ENCODE measurements at regions not wholly inside any gene's neighbourhood (a gene's known extent, or its start where the extent isn't known, plus 50 kb on each side); places are given as distances from the start of the nearest gene placed in this dataset.
"Not testable (repeated sequence)": the region's sequence is repeated elsewhere in the genome, so short reads cannot be mapped to it uniquely, and the experiment has no call there.

- H3K36me3 Mint-ChIP-seq (ENCODE audit: low read depth); H3K4me1 Mint-ChIP-seq; DNase-seq; H3K4me3 Mint-ChIP-seq; POLR2A ChIA-PET; H3K27me3 Mint-ChIP-seq; H3K9me3 Mint-ChIP-seq; H3K27ac Mint-ChIP-seq; CTCF ChIA-PET: not testable (repeated sequence)
Observed at GRCh38 chrY:12391655-12392559, 309.1 kb upstream of the USP9Y start.

GRCh38 chrY:12393190-12393589 is 307.8 kb upstream of the USP9Y start:
- ChIA-PET POLR2A (no interaction called here), CTCF (no interaction called here)
- no peaks in the 10 kb centered on the region for H3K36me3 Mint-ChIP-seq (ENCODE audit: low read depth)

GRCh38 chrY:12395381-12396120 is 305.5 kb upstream of the USP9Y start:
- H3K36me3 Mint-ChIP-seq (ENCODE audit: low read depth); CTCF ChIA-PET: not testable (repeated sequence)

More at GRCh38 chrY:12393190-12393589, 307.8 kb upstream of the USP9Y start:
- no peaks in the 10 kb centered on the region for H3K27me3 Mint-ChIP-seq
- H3K9me3 Mint-ChIP-seq: no peaks in the 10 kb centered on the region
- H3K27ac Mint-ChIP-seq: no peak overlapping the region
- H3K4me3 Mint-ChIP-seq: no peak overlapping the region
- no peaks in the 10 kb centered on the region for H3K4me1 Mint-ChIP-seq
- DNase-seq: no peak

GRCh38 chrY:12403916-12404315 is 297.1 kb upstream of the USP9Y start:
- Mint-ChIP-seq H3K27ac (no peak overlapping the region), H3K9me3 (no peaks in the 10 kb centered on the region), H3K4me1 (no peaks in the 10 kb centered on the region), H3K27me3 (no peaks in the 10 kb centered on the region), H3K4me3 (no peak overlapping the region), H3K36me3 (ENCODE audit: low read depth) (no peaks in the 10 kb centered on the region)
- POLR2A ChIA-PET: no interaction called here
- DNase-seq: no peak
- CTCF ChIA-PET: no interaction called here

More at GRCh38 chrY:12395381-12396120, 305.5 kb upstream of the USP9Y start:
- H3K27me3 Mint-ChIP-seq, POLR2A ChIA-PET, H3K4me1 Mint-ChIP-seq, H3K4me3 Mint-ChIP-seq, H3K9me3 Mint-ChIP-seq, H3K27ac Mint-ChIP-seq, DNase-seq: not testable (repeated sequence)

GRCh38 chrY:12408236-12408635 is 292.8 kb upstream of the USP9Y start:
- Mint-ChIP-seq H3K27me3 (no peaks in the 10 kb centered on the region), H3K4me3 (no peak overlapping the region)

GRCh38 chrY:12410696-12411095 is 290.3 kb upstream of the USP9Y start:
- H3K4me1 Mint-ChIP-seq: no peaks in the 10 kb centered on the region
- ChIA-PET CTCF (no interaction called here), POLR2A (no interaction called here)
- no peaks in the 10 kb centered on the region for H3K9me3 Mint-ChIP-seq
- H3K27ac Mint-ChIP-seq: no peak overlapping the region
- no peak for DNase-seq
- H3K27me3 Mint-ChIP-seq: no peaks in the 10 kb centered on the region
- no peaks in the 10 kb centered on the region for H3K36me3 Mint-ChIP-seq (ENCODE audit: low read depth)
- H3K4me3 Mint-ChIP-seq: no peak overlapping the region

More at GRCh38 chrY:12408236-12408635, 292.8 kb upstream of the USP9Y start:
- Mint-ChIP-seq H3K9me3 (no peaks in the 10 kb centered on the region), H3K4me1 (no peaks in the 10 kb centered on the region), H3K27ac (no peak overlapping the region), H3K36me3 (ENCODE audit: low read depth) (no peaks in the 10 kb centered on the region)
- DNase-seq: no peak
- ChIA-PET CTCF (no interaction called here), POLR2A (no interaction called here)

- ChIA-PET CTCF (no interaction called here), POLR2A (interaction anchor here (0.9 kb wide), 1 partner anchor 19 kb away, joined by 3 read pairs; no protein-coding TSS in a partner anchor)
- Mint-ChIP-seq H3K36me3 (ENCODE audit: low read depth) (no peaks in the 10 kb centered on the region), H3K9me3 (no peaks in the 10 kb centered on the region), H3K27ac (no peak overlapping the region), H3K4me3 (no peak overlapping the region), H3K4me1 (no peaks in the 10 kb centered on the region), H3K27me3 (no peaks in the 10 kb centered on the region)
- no peak for DNase-seq
Observed at GRCh38 chrY:12421072-12421787, 279.8 kb upstream of the USP9Y start.

- ChIA-PET CTCF (interaction anchor here (0.5 kb wide), 1 partner anchor 453 kb away, joined by 3 read pairs; no protein-coding TSS in a partner anchor), POLR2A (interaction anchor here (0.9 kb wide), 1 partner anchor 19 kb away, joined by 3 read pairs; no protein-coding TSS in a partner anchor)
- H3K4me3 Mint-ChIP-seq: no peak overlapping the region
- no peaks in the 10 kb centered on the region for H3K9me3 Mint-ChIP-seq
- no peaks in the 10 kb centered on the region for H3K27me3 Mint-ChIP-seq
- H3K4me1 Mint-ChIP-seq: no peaks in the 10 kb centered on the region
- H3K27ac Mint-ChIP-seq: no peak overlapping the region
- DNase-seq: no peak
- no peaks in the 10 kb centered on the region for H3K36me3 Mint-ChIP-seq (ENCODE audit: low read depth)
Observed at GRCh38 chrY:12421788-12422124, 279.3 kb upstream of the USP9Y start.

GRCh38 chrY:12422536-12422935 is 278.5 kb upstream of the USP9Y start:
- DNase-seq: no peak
- CTCF ChIA-PET: no interaction called here
- no peaks in the 10 kb centered on the region for H3K9me3 Mint-ChIP-seq
- H3K4me1 Mint-ChIP-seq: no peaks in the 10 kb centered on the region
- no peaks in the 10 kb centered on the region for H3K27me3 Mint-ChIP-seq
- H3K36me3 Mint-ChIP-seq (ENCODE audit: low read depth): no peaks in the 10 kb centered on the region
- POLR2A ChIA-PET: no interaction called here
- no peak overlapping the region for H3K27ac Mint-ChIP-seq
- no peak overlapping the region for H3K4me3 Mint-ChIP-seq

GRCh38 chrY:12423416-12424252 is 277.4 kb upstream of the USP9Y start:
- CTCF ChIA-PET: no interaction called here
- Mint-ChIP-seq H3K4me1 (no peaks in the 10 kb centered on the region), H3K36me3 (ENCODE audit: low read depth) (no peaks in the 10 kb centered on the region), H3K9me3 (no peaks in the 10 kb centered on the region), H3K27me3 (no peaks in the 10 kb centered on the region), H3K4me3 (no peak overlapping the region), H3K27ac (no peak overlapping the region)
- no peak for DNase-seq
- POLR2A ChIA-PET: no interaction called here

- no peak for DNase-seq
- H3K4me3 Mint-ChIP-seq: no peak overlapping the region
- H3K27me3 Mint-ChIP-seq: no peaks in the 10 kb centered on the region
- H3K27ac Mint-ChIP-seq: no peak overlapping the region
- H3K36me3 Mint-ChIP-seq (ENCODE audit: low read depth): no peaks in the 10 kb centered on the region
- ChIA-PET CTCF (no interaction called here), POLR2A (no interaction called here)
- no peaks in the 10 kb centered on the region for H3K4me1 Mint-ChIP-seq
- no peaks in the 10 kb centered on the region for H3K9me3 Mint-ChIP-seq
Observed at GRCh38 chrY:12425506-12425905, 275.5 kb upstream of the USP9Y start.

GRCh38 chrY:12427361-12427760 is 273.7 kb upstream of the USP9Y start:
- CTCF ChIA-PET: no interaction called here
- POLR2A ChIA-PET: no interaction called here
- Mint-ChIP-seq H3K9me3 (no peaks in the 10 kb centered on the region), H3K4me1 (no peaks in the 10 kb centered on the region), H3K27me3 (no peaks in the 10 kb centered on the region), H3K36me3 (ENCODE audit: low read depth) (no peaks in the 10 kb centered on the region), H3K27ac (no peak overlapping the region), H3K4me3 (no peak overlapping the region)
- DNase-seq: no peak

- no peaks in the 10 kb centered on the region for H3K27me3 Mint-ChIP-seq
- ChIA-PET CTCF (no interaction called here), POLR2A (no interaction called here)
- no peak for DNase-seq
- no peak overlapping the region for H3K27ac Mint-ChIP-seq
- no peak overlapping the region for H3K4me3 Mint-ChIP-seq
- H3K4me1 Mint-ChIP-seq: no peaks in the 10 kb centered on the region
- no peaks in the 10 kb centered on the region for H3K9me3 Mint-ChIP-seq
- H3K36me3 Mint-ChIP-seq (ENCODE audit: low read depth): no peaks in the 10 kb centered on the region
Observed at GRCh38 chrY:12431546-12431945, 269.5 kb upstream of the USP9Y start.
